ENCODE measurements at regions not wholly inside any gene's neighbourhood (a gene's known extent, or its start where the extent isn't known, plus 50 kb on each side); places are given as distances from the start of the nearest gene placed in this dataset.

DNA sequence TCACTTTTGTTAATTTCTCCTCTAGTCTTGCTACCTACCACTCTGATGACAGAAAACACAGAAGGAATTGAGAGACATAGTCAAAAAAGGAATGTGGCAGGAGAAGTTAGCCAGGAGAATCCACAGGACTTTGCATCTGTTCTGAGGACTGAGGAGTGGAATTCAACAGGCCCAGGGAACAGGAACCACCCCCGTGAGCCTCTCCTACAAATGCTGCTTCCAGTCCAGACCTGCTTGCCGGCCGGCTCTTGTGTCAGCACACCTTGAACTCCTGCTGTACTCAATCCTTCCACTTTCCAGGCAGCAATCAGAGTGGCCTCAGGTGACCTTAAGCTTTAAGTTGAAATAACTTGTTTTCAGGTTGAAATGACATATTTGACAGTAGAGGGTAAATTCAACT, 903.1 kb downstream of the BCL11B start:
- DNase-seq: no peak

DNA sequence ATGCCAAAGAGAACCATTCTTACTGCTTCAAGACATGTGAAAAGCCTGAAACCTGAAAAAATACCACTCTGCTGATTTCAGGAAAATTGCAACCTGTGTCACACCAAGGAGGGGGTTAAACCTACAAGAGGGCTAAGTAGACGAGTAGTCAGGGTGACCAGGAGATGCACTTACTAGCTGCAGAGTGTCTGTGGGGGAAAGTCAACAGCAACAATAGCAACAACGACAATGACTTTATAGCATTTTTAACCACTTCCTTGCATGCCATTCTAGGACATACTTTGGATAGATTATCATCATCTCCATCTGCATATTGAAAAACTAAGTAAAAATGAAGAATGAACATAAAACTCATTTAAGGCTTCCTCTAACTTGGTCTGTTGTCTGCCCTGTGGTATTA, 902.7 kb downstream of the BCL11B start:
- DNase-seq: no peak

DNA sequence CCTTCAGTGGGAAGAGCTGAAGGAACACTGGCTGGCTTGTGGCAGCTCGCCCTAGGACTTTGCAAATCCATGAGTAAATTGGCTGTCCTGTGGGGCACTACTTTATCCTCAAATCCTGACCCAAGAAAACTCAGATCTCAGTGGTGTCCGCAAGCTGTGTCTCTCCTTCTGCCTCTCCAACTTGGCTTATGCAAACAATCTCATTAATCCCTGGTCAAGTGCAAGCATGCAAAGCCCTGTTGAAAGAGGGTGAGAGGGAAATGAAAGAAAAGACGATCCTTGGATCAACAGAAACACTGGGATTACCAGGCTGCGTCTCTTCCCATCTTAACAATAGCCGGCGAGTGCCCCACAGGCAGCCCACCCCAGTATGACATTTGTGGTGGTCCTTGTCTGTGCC, 901.6 kb downstream of the BCL11B start:
- DNase-seq: no peak

DNA sequence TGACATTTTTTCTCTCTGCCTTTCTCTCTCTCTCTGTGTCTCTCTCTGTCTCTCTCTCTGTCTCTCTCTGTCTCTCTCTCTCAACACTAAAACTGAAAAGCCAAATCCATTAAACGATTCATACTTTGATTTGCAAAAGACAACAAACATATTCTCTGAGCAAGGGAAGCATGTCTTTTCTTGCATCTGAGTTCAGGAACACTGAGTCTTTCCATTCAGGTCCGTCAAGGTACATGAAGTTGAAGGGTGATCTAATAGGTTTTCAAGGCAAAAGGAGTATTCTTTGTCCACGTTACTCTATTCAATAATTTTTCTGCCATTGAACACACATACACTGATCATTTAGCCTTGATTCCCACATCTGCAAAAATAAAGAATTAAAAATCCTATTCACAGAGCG, 900.9 kb downstream of the BCL11B start:
- no peak for DNase-seq

DNA sequence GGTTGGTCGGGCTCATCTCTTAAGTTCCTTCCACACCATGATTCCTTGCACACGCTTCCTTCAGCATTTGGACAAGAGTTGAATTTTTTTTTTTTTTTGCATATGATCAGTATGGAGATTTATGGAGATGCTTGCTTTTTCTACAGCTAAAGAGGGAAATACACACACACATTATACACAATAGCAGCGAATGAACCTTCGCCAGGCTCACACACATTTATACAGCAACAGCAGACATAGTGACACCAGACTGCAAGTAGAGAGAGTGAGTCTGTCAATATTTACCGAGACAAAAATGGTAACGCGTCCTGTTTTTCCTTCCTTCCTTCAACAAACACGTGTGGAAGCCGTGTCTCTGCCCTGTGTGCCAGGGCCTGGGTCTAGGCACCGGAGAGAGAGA, 897.9 kb downstream of the BCL11B start:
- no peak for DNase-seq

DNA sequence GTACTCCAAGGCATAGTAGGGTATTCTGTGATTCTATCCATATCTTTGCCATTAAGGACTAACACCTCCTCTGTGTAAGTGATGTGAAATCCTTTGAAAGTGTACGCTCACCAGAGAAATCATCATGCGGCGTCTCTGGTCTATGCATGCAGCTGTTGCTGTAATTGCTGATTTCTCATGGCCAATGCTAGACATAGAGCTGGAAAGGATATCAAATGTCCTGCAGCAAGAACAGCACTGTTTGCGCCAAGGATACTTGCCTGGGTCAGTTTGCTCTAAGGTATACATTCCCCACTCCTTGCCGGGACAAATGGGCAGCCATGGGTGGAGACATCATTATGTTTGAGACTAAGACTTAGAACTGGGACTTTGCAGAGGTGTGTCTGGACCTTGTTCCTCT, 896.4 kb downstream of the BCL11B start:
- DNase-seq: no peak

DNA sequence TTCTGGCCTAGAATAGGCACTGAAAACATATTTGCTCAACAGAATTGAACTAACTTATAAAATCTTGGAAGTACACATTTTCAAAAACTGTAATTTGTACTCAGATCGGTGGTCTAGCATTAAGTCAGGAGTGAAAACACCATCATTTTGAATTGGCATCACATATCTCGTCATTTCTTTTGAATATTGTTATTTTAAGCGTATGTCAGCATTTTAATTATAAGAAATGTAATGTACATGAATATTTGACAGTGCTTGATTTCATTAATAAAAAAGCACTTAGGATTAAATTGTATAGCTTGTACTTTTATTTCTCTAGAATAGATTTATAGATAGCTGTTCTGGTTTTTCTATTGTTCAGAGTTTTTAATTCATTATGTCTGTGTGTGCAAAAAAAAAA, 892.2 kb downstream of the BCL11B start:
- DNase-seq: no peak

DNA sequence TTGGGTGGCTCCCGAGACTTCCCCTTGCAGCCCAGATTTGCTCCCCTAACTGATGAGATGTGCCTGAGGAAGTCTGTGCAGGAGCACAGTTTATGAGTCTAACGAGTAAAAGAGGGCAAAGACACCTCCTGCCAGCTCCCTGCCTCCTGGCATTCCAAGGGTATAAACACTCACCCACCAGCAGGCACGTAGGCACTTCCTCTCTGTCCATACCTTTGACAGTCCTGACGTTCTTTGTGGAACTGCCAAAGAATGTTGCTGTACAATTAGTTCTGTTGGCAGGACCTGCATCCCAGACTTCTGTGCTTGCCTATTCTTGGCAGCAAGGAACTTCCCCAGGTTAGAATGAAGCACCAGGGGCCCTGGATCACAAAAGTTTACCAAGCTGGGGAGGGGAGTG, 889.3 kb downstream of the BCL11B start:
- no peak for DNase-seq

DNA sequence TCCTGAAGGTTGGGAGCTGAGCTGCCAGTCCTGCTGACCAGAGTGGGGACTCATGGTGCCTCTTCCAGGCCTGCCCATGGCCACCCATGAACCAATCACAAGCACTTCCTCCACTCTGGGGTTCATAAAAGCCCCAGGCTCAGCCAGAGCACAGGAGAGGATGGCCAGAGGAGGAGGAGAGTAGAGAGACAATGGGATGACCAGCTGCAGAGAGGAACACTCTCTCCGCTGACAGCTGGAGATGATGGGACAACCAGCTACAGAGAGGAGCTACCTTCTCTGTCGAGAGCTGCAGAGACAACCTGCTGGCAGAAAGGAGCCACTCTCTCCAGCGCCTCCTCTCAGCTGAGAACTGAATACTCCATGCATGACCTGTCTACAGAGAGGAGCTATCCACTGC, 886.1 kb downstream of the BCL11B start:
- DNase-seq: no peak

DNA sequence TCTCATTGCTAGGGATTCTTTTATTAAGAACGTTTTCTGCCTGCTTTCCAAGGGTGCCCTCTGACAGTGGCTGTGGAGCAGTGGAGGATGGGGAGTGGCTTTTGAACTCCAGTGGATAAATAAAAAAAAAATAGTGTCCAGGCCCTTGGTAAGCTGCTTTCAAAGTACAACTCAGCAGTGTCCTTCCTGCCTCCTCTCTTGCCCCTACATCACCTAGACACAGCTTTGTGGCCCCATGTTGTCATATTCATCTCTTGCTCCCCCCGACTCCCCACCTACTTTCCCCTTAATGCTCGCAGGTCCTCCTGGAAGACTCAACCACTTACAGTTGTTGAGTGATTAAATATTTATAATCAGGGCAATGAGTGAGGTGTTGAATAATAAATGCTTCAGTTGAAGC, 880.9 kb downstream of the BCL11B start:
- no peak for DNase-seq

DNA sequence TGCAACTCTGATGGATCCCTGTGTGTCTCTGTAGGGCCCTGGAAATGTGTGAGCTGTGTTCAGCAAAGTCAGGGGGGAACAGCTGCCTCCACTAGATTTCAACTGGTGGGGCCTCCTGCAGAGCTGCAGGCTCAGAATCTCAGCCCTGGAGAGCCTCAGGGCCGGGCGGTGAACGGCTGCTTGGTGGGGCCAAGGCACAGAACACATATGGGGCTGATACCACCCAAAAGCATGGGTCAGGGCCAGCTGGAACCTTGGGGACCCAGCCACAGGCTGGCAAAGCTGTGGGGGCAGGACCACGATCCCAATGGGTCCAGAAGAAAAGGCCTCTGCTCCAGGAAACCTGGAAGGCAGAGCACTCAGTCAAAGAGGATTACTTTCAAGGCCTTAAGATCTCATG, 878.5 kb downstream of the BCL11B start:
- no peak for DNase-seq

DNA sequence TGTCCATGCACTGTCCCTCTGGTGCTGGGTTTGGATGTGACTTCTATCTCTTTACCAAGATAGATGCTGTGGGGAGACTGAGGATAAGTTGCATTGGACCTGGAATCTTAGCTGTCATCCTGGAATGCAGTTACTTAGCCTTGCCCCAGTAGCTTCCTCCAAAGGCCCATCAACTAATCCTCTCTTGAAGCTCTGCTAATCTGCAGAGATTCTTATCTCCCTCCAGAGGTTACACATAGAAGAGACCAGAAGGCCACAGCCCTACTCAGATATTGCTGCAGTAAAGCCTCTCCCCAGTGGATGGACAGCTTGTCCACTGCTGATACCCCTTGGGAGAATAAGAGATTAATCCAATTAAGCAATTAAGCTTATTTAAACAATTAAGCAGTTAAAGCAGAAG, 867.2 kb downstream of the BCL11B start:
- no peak for DNase-seq

DNA sequence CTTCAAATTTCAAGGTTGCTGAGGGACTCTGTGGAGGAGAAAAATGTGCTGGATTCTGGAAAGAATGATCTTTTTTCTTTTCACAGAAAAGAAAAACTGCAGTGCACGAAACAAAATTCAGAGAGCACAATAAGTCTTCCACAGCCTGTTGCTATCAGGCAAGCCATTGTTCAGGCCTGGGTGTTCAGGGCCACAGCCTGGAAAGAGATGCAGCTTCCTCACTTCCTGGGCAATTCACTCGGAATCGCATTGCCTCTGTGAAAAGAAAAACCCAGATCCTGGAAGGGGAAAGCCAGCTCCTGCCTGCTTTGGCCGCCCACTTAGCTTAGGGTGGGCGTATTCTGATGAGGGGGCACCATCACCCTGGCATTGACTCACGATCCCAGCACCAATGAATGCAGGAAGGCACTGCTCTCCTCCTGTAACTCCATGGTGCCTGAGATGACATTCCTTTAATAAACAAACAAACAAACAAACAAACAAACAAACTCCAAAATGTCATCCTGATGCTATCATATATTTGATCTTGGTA, 863.9 kb downstream of the BCL11B start:
- no peak for DNase-seq

DNA sequence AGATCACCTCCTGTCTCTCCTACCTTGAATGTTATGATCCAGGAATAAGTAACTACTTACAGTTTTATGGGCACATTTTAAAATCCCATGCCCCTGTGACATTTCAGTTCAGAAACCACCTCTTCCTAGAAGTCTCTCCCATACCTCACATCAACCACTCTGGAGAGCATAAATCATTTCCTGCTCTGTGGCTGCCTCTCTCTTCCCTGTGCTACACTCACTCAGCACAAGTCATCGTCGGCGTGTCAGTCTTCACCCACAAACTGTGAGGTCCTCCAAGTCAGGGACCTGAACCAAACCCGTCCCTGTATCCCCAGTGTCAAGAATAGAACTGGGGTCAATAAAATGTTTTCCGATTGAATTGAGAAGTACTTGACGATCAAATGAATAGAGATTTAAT, 863.3 kb downstream of the BCL11B start:
- no peak for DNase-seq

DNA sequence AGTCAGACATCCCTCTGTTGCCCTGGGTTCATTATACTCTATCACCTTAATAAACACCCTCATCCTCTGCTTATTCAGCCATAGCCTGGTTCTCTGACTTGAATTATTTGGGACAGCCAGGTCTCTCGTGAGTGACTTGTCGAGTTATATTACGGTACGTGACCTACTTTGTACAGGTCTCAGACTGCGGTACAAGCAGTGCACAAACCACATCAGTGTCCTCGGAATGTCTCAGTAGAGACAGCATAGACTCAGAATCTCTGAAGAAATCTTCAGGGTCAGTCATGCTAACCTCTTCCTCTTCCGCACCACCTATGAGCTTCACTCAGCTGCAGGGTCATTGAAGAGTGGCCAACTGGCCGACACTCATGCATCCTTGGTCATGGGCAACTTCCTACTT, 860.8 kb downstream of the BCL11B start:
- no peak for DNase-seq

DNA sequence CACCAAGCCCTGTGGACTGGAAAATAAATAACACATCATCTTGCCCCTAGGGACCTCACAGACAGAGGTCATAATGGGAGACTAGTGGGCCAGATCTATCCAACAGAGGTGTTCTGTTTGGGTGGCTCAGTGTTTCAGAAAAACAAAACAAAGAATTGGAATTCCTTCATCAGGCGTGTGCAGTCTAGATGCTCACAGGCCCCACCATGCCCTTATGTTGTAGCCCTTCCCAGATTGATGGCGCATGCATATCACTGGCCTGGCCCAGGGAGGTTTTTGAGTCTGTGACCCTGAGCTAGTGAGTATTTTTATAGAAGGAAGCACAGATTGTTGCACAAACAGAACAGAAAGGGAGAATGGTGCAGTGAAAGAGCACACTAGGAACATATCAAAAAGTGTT, 859.6 kb downstream of the BCL11B start:
- no peak for DNase-seq

DNA sequence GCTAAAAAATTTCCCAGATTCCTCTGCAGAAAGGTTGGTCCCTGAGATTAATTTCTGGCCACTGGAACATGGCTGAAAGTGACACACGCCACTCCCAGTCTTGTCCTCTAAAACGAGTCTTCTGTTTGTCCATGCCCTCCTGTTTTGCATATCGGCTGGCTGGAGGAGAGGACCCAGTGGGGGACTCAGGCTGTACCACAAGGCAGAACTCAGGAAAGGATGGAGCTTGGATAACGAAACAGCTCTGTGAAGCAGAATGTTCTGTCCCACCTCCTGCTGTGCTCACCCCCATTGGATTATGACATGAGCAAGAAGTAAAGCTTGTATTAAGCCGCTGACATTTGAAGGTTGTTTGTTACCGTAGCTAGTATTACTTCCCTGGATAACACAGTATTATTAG, 856.2 kb downstream of the BCL11B start:
- no peak for DNase-seq

DNA sequence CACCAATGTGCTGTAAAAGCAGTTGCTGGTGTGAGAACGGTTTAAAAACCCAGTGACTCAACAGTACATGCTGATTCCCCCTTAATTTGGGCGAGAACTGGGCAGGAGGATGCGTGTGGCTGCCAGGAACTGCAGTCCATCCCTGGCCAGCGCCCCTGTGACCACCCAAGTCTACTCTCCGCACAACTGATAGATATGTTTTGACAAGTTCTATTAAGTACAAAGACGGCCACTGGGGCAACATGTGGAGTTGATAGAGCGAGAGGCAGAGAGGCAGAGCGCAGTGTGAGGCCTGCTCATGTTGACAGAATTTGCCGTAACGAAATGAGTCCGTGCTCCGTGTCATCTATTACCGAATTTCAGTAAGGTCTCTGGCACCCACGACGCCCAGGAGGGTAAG, 855.0 kb downstream of the BCL11B start:
- no peak for DNase-seq

DNA sequence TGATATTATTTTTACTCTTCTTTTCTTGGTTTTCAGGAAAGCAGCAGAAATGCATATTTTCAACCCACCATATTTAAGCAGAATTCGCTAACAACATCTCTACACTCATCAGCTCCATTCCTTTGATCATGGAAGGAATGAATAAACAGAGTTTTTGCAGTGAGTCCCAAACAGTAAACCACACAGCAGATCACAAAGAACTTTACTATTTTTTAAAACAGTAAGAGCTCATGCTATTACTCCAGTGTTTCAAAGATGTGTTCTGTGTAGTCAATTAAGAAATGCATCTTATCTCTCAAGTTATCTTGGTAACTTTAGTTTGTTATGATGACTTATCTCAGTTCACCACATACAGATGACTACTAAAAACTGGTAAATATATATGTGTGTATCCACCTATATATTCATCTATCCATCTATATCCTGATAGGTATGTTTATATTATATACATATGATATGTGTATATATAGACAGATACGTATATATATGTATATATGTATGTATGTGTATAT, 843.5 kb downstream of the BCL11B start:
- no peak for DNase-seq

DNA sequence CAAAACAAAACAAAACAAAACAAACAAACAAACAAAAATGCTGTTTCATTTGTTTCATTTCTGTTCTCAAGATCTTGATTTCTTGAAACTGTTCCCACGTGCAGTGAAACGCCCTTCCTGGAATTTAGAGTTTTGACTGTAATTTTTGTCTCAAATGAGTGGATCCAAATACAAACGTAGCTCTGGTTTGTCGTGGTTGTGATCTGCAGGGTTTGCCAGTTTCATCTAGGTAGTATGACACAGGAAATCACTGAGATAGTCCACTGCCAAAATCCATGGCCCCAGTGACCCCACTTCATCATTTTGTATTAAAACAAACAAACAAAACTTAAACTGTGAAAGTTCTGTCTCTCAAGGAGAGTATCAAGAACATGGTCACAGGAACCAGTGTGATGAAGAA, 838.6 kb downstream of the BCL11B start:
- DNase-seq: no peak

DNA sequence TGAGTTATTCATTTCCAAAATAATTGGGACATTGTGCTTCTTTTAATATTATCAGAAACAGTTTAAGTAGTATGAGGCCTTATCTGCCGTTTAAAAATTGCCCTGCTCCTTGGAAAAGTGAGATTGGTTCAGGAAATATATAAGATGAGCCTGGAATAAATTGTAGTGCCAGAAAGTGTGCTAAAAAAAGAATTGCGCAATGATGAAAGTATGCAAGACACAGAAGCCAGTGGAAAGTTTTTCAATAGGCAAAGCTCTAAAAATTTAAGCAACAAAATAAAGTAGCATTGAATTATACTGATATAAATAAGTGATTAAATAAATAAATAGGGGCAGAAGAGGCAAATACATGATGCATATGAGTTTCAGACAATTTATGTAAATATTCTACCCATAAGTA, 834.9 kb downstream of the BCL11B start:
- no peak for DNase-seq

DNA sequence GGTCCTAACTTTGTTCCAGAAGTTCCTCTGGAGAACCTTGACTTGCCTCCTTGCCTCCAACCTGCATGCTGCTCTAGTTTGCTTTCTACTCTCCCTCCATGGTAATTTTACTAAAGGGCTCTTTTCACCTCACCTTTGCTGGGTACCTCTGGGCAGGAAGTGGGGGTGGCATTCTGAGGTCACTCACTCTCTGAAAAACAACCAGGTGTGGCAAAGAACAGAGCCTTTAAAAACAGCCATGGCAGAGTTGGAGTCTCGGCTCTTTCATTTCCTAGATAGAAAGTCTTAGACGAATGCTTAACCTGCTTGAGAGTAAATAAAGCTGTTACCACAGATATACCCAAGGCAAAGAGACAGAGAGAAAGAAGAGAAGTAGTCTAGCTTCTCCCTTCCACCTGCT, 827.9 kb downstream of the BCL11B start:
- DNase-seq: peak in 2 of 4 experiments; percentile 9 to 34

DNA sequence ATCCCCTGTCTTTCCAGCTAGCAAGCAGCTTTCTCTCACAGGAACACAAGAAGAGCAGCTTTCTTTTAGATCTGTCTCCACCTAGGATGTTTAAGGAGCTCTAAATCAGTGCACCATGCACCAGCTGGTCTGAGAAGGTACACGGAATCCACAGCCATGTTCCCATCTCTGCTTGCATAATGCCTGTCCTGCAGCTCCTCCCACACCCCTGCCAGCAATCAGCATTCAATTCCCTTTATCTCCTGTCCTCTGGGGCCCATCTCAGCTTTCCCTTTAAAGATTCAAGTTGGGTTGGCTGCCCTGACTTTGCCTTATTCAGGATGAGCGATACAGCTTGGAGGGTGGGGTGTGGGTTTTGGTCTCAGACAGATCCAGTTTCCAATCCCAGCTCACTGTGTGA, 826.3 kb downstream of the BCL11B start:
- DNase-seq: no peak

DNA sequence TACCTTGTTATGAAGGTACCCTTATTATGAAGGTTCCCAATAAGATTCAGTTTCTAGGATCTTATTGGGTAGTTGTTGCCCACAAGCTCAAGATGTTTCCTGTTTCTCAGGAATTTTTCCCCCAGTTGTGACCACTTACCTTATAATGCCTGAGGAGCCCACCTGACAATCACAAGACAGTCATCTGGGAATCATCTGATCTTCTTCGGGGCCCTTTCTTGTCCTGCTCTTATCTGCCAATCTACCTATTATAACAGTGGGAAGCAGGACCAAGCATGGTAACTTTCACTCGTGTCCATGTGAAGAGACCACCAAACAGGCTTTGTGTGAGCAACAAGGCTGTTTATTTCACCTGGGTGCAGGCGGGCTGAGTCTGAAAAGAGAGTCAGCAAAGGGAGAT, 825.5 kb downstream of the BCL11B start:
- DNase-seq: no peak

DNA sequence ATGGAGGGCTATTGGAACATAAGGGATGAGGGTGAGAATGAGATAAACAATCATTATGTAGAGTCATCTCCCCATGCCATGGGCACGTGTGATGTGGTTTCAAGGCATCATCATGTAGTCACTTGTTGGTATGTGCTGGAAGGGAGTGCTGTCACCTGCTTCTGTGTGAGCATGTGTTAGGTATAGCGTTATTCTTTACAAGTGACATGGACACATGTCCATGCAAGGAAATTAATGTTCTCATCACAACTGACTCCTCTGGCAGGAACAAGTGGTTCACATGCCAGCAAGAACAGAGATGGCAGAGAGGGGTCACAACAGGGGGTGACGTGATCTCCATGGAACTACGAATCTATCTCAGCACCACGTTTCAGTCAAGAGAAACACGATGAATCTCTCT, 815.8 kb downstream of the BCL11B start:
- no peak for DNase-seq

DNA sequence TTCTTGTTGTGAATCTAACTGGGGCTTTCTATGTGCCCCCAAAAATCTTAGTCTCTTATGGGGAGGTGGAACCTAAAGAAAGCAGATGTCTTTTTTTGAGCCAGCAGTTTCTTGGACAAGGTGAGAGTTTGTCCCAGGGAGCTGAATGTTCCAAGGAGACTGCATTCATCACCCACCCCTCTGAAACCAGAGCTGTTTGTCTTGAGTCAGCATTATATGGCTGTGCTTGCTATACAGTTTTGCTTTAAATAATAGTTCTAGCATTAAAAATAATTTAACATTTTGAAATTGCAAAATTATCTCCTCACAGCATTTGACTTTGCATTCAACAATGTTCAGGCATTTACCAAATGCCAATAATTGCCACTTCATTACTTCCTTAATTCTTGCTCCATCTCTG, 813.3 kb downstream of the BCL11B start:
- DNase-seq: no peak
